Caco-2 (cell line): ENCODE measurements at regions not wholly inside any gene's neighbourhood (a gene's known extent, or its start where the extent isn't known, plus 50 kb on each side); places are given as distances from the start of the nearest gene placed in this dataset.

Source experiments
- BruUV-seq: library from RNA; stranded (reverse); fragments of 400-500 nt; replicated peaks from 2 replicates; lab custom pipeline; 2021; lab: Mats Ljungman, UMichigan
- CTCF ChIA-PET: fragments of 300-600 bp; sonication (Branson Sonifier 250); formaldehyde crosslinking; loops from one replicate; lab custom pipeline; 2022; ENCODE audit warnings: antibody characterized with exemption; lab: Charles Lee
- POLR2A ChIA-PET: fragments of 300-600 bp; sonication (Branson Sonifier 250); formaldehyde crosslinking; loops from one replicate; lab custom pipeline; 2022; ENCODE audit warnings: antibody characterized with exemption; lab: Charles Lee
- DNase-seq, 2 experiments: peaks; one replicate each; pipeline versions ENCODE4 v3.0.0 to v3.0.0-alpha.2; 2020 to 2022
- H3K27me3 ChIP-seq: replicated peaks from 2 replicates; pipeline ENCODE4 v1.6.0; 2011; ENCODE audit warnings: low read length; ENCODE audit not compliant: control insufficient read depth, insufficient read depth
- H3K36me3 ChIP-seq: 2 replicates; pipeline ENCODE4 v1.5.1; 2011; ENCODE audit warnings: low read length; ENCODE audit not compliant: control insufficient read depth, insufficient read depth
- H3K4me1 ChIP-seq: fragments of 250-450 bp; sonication (Bioruptor Pico); 2 replicates; pipeline ENCODE4 v1.5.1; 2020; ENCODE audit warnings: mild to moderate bottlenecking
- H3K4me3 ChIP-seq: 2 replicates; pipeline ENCODE4 v1.5.1; 2011; ENCODE audit warnings: low read depth, mild to moderate bottlenecking, control low read depth, low read length
- H3K9me3 ChIP-seq: fragments of 250-450 bp; sonication (Bioruptor Pico); 2 replicates; pipeline ENCODE4 v1.5.1; 2020; ENCODE audit warnings: mild to moderate bottlenecking, moderate library complexity
- H3K27ac Mint-ChIP-seq: one replicate; pipeline ENCODE4 v1.8.0; 2022; ENCODE audit warnings: mixed read lengths; ENCODE audit not compliant: unreplicated experiment
- H3K27me3 Mint-ChIP-seq: one replicate; pipeline ENCODE4 v1.8.0; 2022; ENCODE audit warnings: mixed read lengths; ENCODE audit not compliant: insufficient read depth, unreplicated experiment
- H3K36me3 Mint-ChIP-seq: one replicate; pipeline ENCODE4 v1.8.0; 2022; ENCODE audit warnings: mild to moderate bottlenecking, mixed read lengths; ENCODE audit not compliant: insufficient read depth, unreplicated experiment
- H3K4me1 Mint-ChIP-seq: one replicate; pipeline ENCODE4 v1.8.0; 2022; ENCODE audit warnings: low read depth, mixed read lengths; ENCODE audit not compliant: unreplicated experiment
- H3K4me3 Mint-ChIP-seq: one replicate; pipeline ENCODE4 v1.8.0; 2022; ENCODE audit warnings: mild to moderate bottlenecking, moderate library complexity, mixed read lengths; ENCODE audit not compliant: unreplicated experiment
- H3K9me3 Mint-ChIP-seq: one replicate; pipeline ENCODE4 v1.8.0; 2022; ENCODE audit warnings: mixed read lengths; ENCODE audit not compliant: unreplicated experiment
- CTCF ChIP-seq, 2 experiments: fragments of 200-600 bp in 1 of 2; IDR thresholded peaks; 1 replicate in 1 of 2; 2 replicates in 1 of 2; pipeline versions ENCODE4 v1.5.1 to v1.8.0; 2011 to 2022; ENCODE audit warnings: antibody characterized with exemption in 1 of 2, control low read depth in 1 of 2, inconsistent platforms in 1 of 2, low read depth in 1 of 2, low read length in 1 of 2, mild to moderate bottlenecking in 1 of 2, moderate library complexity in 1 of 2; ENCODE audit not compliant: insufficient read depth in 1 of 2, severe bottlenecking in 1 of 2, unreplicated experiment in 1 of 2
- intact Hi-C: fragments of 100-400 bp; cut with micrococcal nuclease; formaldehyde crosslinking; loops from one replicate; pipeline ENCODE4 v1.10.0; 2022; ENCODE audit not compliant: unreplicated experiment

DNA sequence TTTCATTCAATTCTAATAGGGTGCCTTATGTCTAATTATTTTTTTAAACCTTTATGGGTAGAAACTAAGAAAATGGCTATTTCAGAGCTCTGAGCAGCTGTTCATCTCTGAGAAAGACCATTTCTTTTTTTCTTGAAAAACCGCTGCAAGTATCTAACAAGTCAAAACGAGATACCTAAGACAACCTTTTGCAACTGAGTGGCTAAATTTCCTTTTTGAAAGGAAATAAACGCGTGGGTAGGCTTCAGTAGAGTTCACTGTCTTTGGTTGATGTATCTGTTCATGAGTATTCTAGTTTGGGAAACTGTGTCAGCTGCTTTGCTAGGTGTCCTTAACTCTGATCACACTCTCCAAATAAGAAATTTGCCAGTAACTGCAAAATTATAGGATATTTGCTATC lies 104.3 kb upstream of the LINC00305 start:
- H3K27me3 Mint-ChIP-seq = no peaks in the 10 kb centered on the region
- intact Hi-C loops = no loop called here
- CTCF ChIA-PET = no interaction called here

DNA sequence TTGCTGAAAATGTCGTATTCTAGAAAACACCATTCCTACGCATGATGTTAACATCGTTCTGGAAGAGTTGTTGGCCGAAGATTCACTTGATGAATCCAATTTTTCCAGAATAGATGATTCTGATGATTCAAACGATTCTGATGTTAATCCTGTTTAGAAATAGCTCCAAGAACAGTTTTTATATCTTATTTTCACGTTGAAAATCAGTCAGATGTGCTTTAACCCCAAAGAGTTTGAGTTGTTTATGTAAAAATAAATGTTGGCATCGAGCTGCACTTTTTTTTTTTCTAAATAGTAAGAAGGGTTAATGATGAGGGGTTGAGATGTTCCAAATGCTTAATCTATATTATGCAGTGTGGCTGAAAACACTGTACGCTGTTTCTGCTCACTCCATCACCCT lies 99.9 kb upstream of the LINC00305 start:
- CTCF ChIA-PET = no interaction called here
- Mint-ChIP-seq H3K36me3 (no peaks in the 10 kb centered on the region), H3K9me3 (peaks cover 8% of the 10 kb centered on the region), H3K27me3 (no peaks in the 10 kb centered on the region), H3K4me1 (no peaks in the 10 kb centered on the region), H3K4me3 (no peak overlapping the region), H3K27ac (no peak overlapping the region)
- POLR2A ChIA-PET = no interaction called here
- TF ChIP-seq CTCF (IDR thresholded peaks at IDR 0.05; ENCODE audit: insufficient read depth in 1 of 2, low read depth in 1 of 2, low read length in 1 of 2, severe bottlenecking in 1 of 2, unreplicated experiment in 1 of 2) = no peak
- no TSS peak for BruUV-seq
- H3K4me1 ChIP-seq = no peaks in the 10 kb centered on the region
- H3K9me3 ChIP-seq = no peaks in the 10 kb centered on the region
- H3K36me3 ChIP-seq = no peaks in the 10 kb centered on the region
- DNase-seq = no peak
- no peaks in the 10 kb centered on the region for H3K27me3 ChIP-seq
- intact Hi-C loops = no loop called here
- H3K4me3 ChIP-seq = no peak overlapping the region

More for the DNA sequence above, 104.3 kb upstream of the LINC00305 start:
- Mint-ChIP-seq H3K27ac (no peak overlapping the region), H3K4me1 (no peaks in the 10 kb centered on the region), H3K9me3 (peaks cover 8% of the 10 kb centered on the region), H3K4me3 (no peak overlapping the region), H3K36me3 (no peaks in the 10 kb centered on the region)
- DNase-seq = no peak
- no peaks in the 10 kb centered on the region for H3K9me3 ChIP-seq
- TF ChIP-seq CTCF (IDR thresholded peaks at IDR 0.05; ENCODE audit: insufficient read depth in 1 of 2, low read depth in 1 of 2, low read length in 1 of 2, severe bottlenecking in 1 of 2, unreplicated experiment in 1 of 2) = no peak
- no peaks in the 10 kb centered on the region for H3K36me3 ChIP-seq
- H3K4me3 ChIP-seq = no peak overlapping the region
- POLR2A ChIA-PET = no interaction called here
- H3K4me1 ChIP-seq = no peaks in the 10 kb centered on the region
- no peaks in the 10 kb centered on the region for H3K27me3 ChIP-seq
- no TSS peak for BruUV-seq

GRCh38 chr18:64245126-64245861 lies 96.4 kb upstream of the LINC00305 start:
- Histone ChIP-seq H3K4me3 (no peak overlapping the region), H3K4me1 (no peaks in the 10 kb centered on the region), H3K27me3 (no peaks in the 10 kb centered on the region), H3K9me3 (no peaks in the 10 kb centered on the region), H3K36me3 (no peaks in the 10 kb centered on the region)
- H3K4me1 Mint-ChIP-seq = no peaks in the 10 kb centered on the region
- CTCF ChIA-PET = no interaction called here
- H3K4me3 Mint-ChIP-seq = no peak overlapping the region
- BruUV-seq = no TSS peak
- H3K9me3 Mint-ChIP-seq = peaks cover 8% of the 10 kb centered on the region
- intact Hi-C loops = no loop called here
- POLR2A ChIA-PET = no interaction called here
- H3K27ac Mint-ChIP-seq = no peak overlapping the region
- H3K36me3 Mint-ChIP-seq = no peaks in the 10 kb centered on the region
- no peak for DNase-seq
- no peak for TF ChIP-seq CTCF (IDR thresholded peaks at IDR 0.05; ENCODE audit: insufficient read depth in 1 of 2, low read depth in 1 of 2, low read length in 1 of 2, severe bottlenecking in 1 of 2, unreplicated experiment in 1 of 2)
- no peaks in the 10 kb centered on the region for H3K27me3 Mint-ChIP-seq
